HL-60 (cell line): ENCODE measurements at regions not wholly inside any gene's neighbourhood (a gene's known extent, or its start where the extent isn't known, plus 50 kb on each side); places are given as distances from the start of the nearest gene placed in this dataset.
"Not testable (repeated sequence)": the region's sequence is repeated elsewhere in the genome, so short reads cannot be mapped to it uniquely, and the experiment has no call there.

Source experiments
- GABPA ChIP-seq: IDR thresholded peaks from 2 replicates; pipeline ENCODE4 v1.6.1; 2012; ENCODE audit warnings: low read depth
- POLR2AphosphoS5 ChIP-seq: IDR thresholded peaks from 2 replicates; pipeline ENCODE4 v1.6.1; 2012; ENCODE audit warnings: low read depth
- TF ChIP-seq, protein P1 (sequence below): IDR thresholded peaks from one replicate; pipeline ENCODE4 v1.5.1; 2011; ENCODE audit warnings: low read length, control low read depth, inconsistent platforms; ENCODE audit not compliant: insufficient read depth
- TF ChIP-seq, protein P2 (sequence below): IDR thresholded peaks from 2 replicates; pipeline ENCODE4 v1.6.1; 2012; ENCODE audit warnings: low read depth; ENCODE audit not compliant: insufficient replicate concordance

DNA sequence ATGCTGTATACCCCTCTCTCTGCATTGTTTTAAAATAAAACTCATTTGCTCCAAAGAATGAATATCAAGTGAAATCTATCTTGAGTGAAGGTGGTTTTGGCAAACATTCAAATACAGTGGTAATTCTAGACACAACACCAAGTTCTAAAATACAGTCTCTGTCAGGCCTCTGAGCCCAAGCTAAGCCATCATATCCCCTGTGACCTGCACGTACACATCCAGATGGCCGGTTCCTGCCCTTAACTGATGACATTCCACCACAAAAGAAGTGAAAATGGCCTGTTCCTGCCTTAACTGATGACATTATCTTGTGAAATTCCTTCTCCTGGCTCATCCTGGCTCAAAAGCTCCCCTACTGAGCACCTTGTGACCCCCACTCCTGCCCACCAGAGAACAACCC lies 1201.5 kb downstream of the FLRT2 start:
- TF ChIP-seq POLR2AphosphoS5, GABPA: not testable (repeated sequence)
- TF ChIP-seq, protein P1, sequence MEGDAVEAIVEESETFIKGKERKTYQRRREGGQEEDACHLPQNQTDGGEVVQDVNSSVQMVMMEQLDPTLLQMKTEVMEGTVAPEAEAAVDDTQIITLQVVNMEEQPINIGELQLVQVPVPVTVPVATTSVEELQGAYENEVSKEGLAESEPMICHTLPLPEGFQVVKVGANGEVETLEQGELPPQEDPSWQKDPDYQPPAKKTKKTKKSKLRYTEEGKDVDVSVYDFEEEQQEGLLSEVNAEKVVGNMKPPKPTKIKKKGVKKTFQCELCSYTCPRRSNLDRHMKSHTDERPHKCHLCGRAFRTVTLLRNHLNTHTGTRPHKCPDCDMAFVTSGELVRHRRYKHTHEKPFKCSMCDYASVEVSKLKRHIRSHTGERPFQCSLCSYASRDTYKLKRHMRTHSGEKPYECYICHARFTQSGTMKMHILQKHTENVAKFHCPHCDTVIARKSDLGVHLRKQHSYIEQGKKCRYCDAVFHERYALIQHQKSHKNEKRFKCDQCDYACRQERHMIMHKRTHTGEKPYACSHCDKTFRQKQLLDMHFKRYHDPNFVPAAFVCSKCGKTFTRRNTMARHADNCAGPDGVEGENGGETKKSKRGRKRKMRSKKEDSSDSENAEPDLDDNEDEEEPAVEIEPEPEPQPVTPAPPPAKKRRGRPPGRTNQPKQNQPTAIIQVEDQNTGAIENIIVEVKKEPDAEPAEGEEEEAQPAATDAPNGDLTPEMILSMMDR: not testable (repeated sequence)
- TF ChIP-seq, protein P2, sequence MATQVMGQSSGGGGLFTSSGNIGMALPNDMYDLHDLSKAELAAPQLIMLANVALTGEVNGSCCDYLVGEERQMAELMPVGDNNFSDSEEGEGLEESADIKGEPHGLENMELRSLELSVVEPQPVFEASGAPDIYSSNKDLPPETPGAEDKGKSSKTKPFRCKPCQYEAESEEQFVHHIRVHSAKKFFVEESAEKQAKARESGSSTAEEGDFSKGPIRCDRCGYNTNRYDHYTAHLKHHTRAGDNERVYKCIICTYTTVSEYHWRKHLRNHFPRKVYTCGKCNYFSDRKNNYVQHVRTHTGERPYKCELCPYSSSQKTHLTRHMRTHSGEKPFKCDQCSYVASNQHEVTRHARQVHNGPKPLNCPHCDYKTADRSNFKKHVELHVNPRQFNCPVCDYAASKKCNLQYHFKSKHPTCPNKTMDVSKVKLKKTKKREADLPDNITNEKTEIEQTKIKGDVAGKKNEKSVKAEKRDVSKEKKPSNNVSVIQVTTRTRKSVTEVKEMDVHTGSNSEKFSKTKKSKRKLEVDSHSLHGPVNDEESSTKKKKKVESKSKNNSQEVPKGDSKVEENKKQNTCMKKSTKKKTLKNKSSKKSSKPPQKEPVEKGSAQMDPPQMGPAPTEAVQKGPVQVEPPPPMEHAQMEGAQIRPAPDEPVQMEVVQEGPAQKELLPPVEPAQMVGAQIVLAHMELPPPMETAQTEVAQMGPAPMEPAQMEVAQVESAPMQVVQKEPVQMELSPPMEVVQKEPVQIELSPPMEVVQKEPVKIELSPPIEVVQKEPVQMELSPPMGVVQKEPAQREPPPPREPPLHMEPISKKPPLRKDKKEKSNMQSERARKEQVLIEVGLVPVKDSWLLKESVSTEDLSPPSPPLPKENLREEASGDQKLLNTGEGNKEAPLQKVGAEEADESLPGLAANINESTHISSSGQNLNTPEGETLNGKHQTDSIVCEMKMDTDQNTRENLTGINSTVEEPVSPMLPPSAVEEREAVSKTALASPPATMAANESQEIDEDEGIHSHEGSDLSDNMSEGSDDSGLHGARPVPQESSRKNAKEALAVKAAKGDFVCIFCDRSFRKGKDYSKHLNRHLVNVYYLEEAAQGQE: not testable (repeated sequence)
